HepG2 (cell line): ENCODE measurements at regions not wholly inside any gene's neighbourhood (a gene's known extent, or its start where the extent isn't known, plus 50 kb on each side); places are given as distances from the start of the nearest gene placed in this dataset.

Experiments
- KLF11 ChIP-seq: IDR thresholded peaks from 2 replicates; pipeline ENCODE4 v1.6.1; 2016; ENCODE audit warnings: missing compliant biosample characterization
- RFXAP ChIP-seq: sonication (generic); formaldehyde crosslinking; IDR thresholded peaks from 2 replicates; pipeline ENCODE4 v1.4.0; 2020; ENCODE audit warnings: missing genetic modification reagents, borderline replicate concordance
- SAP130 ChIP-seq: IDR thresholded peaks from 2 replicates; pipeline ENCODE4 v1.6.1; 2016; ENCODE audit warnings: low read depth
- SMAD1 ChIP-seq: sonication (generic); formaldehyde crosslinking; IDR thresholded peaks from 2 replicates; pipeline ENCODE4 v1.4.0; 2020; ENCODE audit warnings: missing genetic modification reagents, low read depth, mild to moderate bottlenecking, borderline replicate concordance
- TIGD3 ChIP-seq: sonication (generic); formaldehyde crosslinking; IDR thresholded peaks from 2 replicates; pipeline ENCODE4 v1.5.1; 2020; ENCODE audit warnings: mild to moderate bottlenecking, missing genetic modification reagents, borderline replicate concordance
- TSC22D2 ChIP-seq: sonication (generic); formaldehyde crosslinking; IDR thresholded peaks from 2 replicates; pipeline ENCODE4 v1.5.1; 2020; ENCODE audit warnings: missing genetic modification reagents, mild to moderate bottlenecking, borderline replicate concordance
- UBTF ChIP-seq: sonication (generic); formaldehyde crosslinking; IDR thresholded peaks from 2 replicates; pipeline ENCODE4 v1.4.0; 2020; ENCODE audit warnings: mild to moderate bottlenecking, missing genetic modification reagents
- ZBTB3 ChIP-seq: sonication (generic); formaldehyde crosslinking; IDR thresholded peaks from 2 replicates; pipeline ENCODE4 v1.4.0; 2020; ENCODE audit warnings: low read depth, mild to moderate bottlenecking, moderate library complexity, missing genetic modification reagents, borderline replicate concordance
- ZHX1 ChIP-seq: sonication (generic); formaldehyde crosslinking; IDR thresholded peaks from 2 replicates; pipeline ENCODE4 v1.8.1; 2022; ENCODE audit warnings: low read depth, mild to moderate bottlenecking, missing genetic modification reagents
- ZNF256 ChIP-seq: sonication (generic); formaldehyde crosslinking; conservative IDR thresholded peaks from 2 replicates; pipeline ENCODE4 v1.4.0; 2020; ENCODE audit warnings: missing genetic modification reagents
- ZNF3 ChIP-seq: IDR thresholded peaks from 2 replicates; pipeline ENCODE4 v1.7.0; 2017; ENCODE audit warnings: inconsistent platforms
- ZNF562 ChIP-seq: sonication (generic); formaldehyde crosslinking; IDR thresholded peaks from 2 replicates; pipeline ENCODE4 v1.8.0; 2022; ENCODE audit warnings: missing genetic modification reagents, borderline replicate concordance
- ZNF609 ChIP-seq: sonication (generic); formaldehyde crosslinking; IDR thresholded peaks from 2 replicates; pipeline ENCODE4 v1.4.0; 2020; ENCODE audit warnings: mild to moderate bottlenecking, missing genetic modification reagents, borderline replicate concordance
- ZNF639 ChIP-seq: conservative IDR thresholded peaks from 2 replicates; pipeline ENCODE4 v1.6.1; 2018; ENCODE audit warnings: missing genetic modification reagents
- ZNF784 ChIP-seq: sonication (generic); formaldehyde crosslinking; IDR thresholded peaks from 2 replicates; pipeline ENCODE4 v1.5.1; 2020; ENCODE audit warnings: missing genetic modification reagents, mild to moderate bottlenecking, borderline replicate concordance
- ZSCAN21 ChIP-seq: sonication (generic); formaldehyde crosslinking; IDR thresholded peaks from 2 replicates; pipeline ENCODE4 v1.8.0; 2022; ENCODE audit warnings: mild to moderate bottlenecking, missing genetic modification reagents, moderate library complexity, borderline replicate concordance

- no peak for TF ChIP-seq RFXAP (CRISPR knock-in tag)
- no peak for TF ChIP-seq ZNF3 (CRISPR knock-in tag)
- no peak for TF ChIP-seq ZNF609
- no peak for TF ChIP-seq ZNF256 (CRISPR knock-in tag)
- no peak for TF ChIP-seq ZBTB3 (CRISPR knock-in tag)
- no peak for TF ChIP-seq UBTF (CRISPR knock-in tag)
- peak; percentile 33; the same call in 1 of the 2 replicates for TF ChIP-seq ZSCAN21 (CRISPR knock-in tag)
- 0 out of 2 replicates have a peak, but pooled peaks have one; percentile 40 for TF ChIP-seq TSC22D2
- TF ChIP-seq KLF11 (CRISPR knock-in tag): no peak
- TF ChIP-seq ZNF784: no peak
- TF ChIP-seq ZHX1 (CRISPR knock-in tag): no peak
- no peak for TF ChIP-seq ZNF562 (CRISPR knock-in tag)
- TF ChIP-seq TIGD3 (CRISPR knock-in tag): no peak
- TF ChIP-seq SAP130 (CRISPR knock-in tag): peak; percentile 58; the same call in 1 of the 2 replicates
- no peak for TF ChIP-seq ZNF639 (CRISPR knock-in tag)
- no peak for TF ChIP-seq SMAD1 (CRISPR knock-in tag)
Measured at GRCh38 chr9:124133727-124134126, 122.2 kb downstream of the LHX2 start (continued).
